ENCODE measurements at regions not wholly inside any gene's neighbourhood (a gene's known extent, or its start where the extent isn't known, plus 50 kb on each side); places are given as distances from the start of the nearest gene placed in this dataset.
A peak's percentile ranks its signal among the peaks of the same experiment; 100 is the strongest.

DNA sequence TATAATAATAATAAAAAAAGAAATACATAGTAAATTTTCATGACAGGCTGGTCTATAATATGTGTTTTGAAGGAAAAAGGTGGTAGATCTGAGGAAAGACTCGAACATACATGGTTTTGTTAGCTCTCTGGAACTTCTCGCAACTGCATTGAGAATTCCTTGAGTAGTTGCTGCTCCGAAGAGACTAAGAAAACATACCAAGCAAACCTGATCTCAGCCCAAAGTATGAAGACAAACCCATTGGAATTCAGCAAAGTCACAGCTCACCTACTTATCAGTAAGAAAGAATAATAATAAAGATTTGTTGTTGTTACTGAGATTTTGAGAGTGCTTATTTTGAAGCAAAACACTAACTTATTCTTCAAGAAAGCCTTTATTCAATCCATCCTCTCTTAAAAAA, 1107.1 kb upstream of the EYS start:
- DNase-seq (ENCODE audit: low spot score) = no peak

DNA sequence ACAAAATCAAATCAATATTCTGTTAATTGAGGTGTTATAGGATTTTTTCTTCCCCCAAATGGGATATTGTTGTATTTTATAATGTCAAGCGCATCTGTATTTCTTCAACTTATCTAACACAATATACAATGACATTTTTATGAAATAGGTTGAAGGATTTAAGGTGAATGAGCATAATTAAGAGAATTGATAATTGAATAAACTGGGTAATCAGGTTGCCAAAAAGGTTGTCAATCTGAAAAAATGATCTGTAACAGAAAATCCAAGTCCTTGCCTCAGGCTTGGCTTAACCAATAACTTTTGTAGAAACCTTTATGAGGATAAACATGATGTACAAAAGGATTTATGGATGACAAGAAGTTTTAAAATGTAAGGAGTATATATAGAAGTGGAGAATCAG, 1101.7 kb upstream of the EYS start:
- no peak for DNase-seq (ENCODE audit: low spot score)

DNA sequence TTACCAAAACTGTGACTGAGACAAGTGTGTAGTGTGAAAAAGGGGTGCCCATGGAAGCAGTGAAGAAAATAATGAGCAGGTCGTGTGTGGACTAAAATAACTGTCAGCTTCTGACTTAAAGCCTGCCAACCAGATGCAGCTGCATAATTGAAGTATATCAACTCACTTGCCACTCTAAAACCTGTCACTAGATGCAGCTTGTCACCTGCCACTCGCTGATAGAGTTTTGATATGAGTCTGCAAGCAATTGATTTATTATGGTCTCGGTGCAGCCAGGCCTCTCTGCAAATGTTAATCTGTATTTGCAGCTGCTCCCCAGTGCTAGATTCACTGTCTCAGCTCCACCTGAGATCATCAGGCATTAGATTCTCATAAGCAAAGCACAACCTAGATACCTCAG, 1090.0 kb upstream of the EYS start:
- no peak for DNase-seq (ENCODE audit: low spot score)

DNA sequence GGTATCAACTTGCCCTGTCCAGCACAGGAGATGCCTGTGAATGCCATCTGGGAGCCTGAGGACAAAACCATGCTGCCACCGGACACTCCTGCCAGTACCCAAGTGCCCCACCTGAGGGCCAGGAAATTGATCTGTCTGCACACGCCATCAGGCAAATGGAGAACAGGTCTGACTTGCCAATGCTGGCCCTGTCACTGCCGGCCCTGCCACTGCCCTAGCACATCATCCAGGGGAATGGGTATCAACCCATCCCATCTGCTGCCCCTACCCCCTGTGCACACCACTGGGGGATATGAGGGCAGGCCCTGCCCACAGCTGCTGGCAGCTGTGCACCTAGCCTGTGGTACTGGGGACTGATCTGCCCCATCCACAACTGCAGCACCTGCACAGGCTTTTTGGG, 1081.6 kb upstream of the EYS start:
- no peak for DNase-seq (ENCODE audit: low spot score)

DNA sequence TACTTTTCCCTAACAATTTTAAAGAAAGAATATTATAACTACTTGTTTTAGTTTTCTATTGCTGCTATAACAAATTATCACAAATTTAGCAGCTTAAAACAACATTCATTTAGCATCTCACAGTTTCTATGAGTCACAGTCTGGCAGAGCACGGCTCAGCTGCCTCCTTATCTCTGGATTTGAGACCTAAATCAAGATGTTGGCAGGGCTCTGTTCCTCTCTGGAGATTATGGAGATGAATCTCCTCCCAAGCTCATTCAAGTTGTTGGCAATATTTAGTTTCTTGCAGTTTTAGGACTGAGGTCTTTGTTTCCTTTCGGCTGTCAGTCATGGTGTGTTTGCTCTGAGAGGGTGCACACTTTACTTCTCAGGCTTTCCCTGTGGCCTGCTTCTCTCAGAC, 1065.8 kb upstream of the EYS start:
- no peak for DNase-seq (ENCODE audit: low spot score)

DNA sequence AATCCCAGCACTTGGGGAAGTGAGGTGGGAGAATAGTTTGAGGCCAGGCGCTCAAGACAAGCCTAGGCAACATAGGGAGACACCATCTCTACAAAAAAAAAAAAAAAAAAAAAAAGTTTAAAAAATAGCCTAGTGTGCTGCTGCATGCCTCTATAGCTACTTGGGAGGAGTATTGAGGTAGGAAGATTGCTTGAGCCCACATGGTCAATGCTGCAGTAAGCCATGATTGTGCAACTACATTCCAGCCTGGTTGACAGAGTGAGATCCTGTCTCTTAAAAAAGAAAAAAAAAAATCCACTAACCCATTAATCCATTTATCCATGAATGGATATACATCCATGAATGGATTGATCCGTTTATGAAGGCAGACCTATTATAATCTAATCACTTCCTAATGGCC, 1064.6 kb upstream of the EYS start:
- no peak for DNase-seq (ENCODE audit: low spot score)

DNA sequence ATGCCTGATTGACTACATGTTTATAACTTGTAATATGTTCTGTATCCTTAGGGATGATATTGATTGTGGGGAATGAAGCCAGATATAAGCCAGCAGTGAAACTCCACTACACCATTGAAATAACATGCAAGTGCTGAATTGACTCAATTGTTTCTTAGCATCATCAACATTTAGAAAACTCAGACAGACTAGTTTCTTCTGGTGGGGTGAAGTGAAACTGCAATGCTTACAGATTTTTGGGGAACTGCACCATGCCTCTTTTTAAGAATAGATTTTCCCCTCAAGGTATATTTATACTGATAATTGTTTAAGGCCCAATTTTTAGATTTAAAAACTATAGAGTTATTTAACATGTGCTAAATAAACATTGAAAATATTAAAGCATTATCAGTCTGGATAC, 1044.6 kb upstream of the EYS start:
- DNase-seq (ENCODE audit: low spot score) = no peak

DNA sequence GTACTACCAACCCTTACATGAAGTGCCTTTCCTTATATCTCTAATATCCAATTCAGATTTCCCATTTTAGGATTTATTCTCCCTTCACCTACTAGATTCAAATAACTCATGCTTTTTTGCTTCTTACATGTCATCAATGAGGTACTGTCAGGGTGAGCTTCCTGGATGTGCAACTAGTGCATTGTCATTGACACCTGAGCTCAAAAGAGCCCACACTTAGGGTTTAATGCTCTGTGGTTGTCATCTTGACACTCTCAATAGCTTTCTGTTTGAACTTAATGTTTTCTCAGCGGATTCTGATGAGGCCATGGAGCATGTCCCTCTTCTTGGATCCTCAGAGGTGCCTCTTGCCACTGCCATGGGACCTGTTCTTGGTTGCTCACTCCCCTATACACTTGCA, 1033.3 kb upstream of the EYS start:
- no peak for DNase-seq (ENCODE audit: low spot score)

DNA sequence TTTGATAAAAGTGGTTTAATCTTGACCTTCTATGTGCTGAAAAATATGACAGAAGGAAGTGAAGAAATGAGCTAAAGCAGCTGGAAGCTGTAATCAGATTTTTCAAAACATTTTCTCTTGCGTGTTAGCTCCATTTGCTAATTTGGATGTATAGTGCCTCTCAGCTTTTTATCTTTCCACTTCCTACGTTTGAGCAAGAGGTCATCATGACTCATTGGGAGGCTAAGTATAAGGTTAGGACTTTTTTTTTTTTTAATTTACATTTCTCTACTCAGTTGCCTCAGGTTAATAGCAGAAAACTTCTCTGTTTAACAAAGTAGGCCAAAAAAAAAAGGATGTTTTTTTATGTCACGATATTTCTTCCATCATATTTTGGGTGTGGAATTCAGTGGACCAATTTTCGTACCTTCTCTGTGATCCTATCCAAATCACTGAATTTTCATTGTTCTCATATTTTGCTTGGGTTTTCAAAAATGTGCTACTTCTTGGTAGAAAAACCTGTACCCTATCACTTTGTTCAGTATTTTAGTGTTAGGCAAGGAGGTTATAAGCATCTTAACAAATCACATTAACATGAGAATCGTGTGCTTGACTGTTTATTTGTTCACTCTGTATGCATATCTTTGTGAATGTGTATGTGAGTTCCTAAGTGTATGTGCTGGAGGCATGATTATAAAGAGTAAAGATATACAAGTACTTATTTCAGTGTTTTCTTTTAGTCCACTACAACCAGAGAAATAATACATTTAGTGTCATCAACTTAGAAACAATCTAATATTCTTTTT, 1028.3 kb upstream of the EYS start:
- no peak for DNase-seq (ENCODE audit: low spot score)

DNA sequence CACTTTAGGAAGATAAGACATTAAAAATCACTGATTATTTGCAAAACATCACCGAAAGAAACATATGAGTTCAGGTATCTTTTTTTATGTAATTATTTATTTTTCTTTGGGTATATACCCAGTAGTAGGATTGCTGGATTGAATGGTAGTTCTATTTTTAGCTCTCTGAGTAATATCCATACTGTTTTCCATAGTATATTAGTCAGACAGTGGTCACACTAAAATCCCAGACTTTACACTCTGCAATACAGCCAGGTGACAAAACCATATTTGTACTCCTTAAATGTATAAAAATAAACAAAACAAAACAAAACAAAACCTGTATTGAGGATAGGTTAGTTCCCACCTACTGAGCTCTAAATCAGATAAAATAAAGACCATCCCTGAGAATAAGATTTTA, 1024.3 kb upstream of the EYS start:
- DNase-seq (ENCODE audit: low spot score) = no peak

DNA sequence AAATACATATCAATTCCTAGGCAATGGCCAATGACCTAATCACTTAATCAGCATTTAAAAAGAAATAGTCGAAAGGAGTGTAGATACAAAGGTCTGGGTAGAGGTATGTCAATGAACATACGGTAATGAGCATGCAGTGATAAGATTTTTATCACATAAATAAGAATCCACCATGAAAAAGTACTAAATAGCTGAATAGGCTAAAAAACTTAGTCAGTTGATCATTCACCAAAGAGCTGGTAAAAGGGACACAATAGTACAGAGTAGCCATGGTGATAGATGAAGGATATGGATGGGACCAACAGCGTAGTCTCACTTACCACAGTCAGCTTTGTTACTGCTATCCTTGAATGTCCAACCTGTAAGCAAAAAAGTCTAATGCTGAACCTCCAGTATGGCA, 1018.6 kb upstream of the EYS start:
- DNase-seq (ENCODE audit: low spot score) = no peak

DNA sequence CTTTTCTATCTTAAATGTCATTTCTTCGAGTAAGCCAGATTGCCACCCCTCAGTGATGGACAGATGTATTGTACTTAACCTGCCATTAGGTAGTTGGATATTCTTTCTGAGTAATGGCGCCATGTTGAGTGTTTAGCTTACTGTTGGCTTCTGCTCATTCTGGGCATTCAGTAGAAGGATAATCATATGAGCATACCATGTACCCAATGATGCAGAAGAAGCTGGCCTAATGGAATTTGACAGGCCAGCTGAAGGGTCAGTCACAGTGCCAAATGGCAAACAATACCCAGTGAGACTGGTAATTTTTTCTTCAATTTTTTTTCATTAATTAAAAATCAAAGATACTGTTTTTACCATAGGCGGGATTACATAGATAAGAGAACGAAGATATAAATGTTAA, 1010.8 kb upstream of the EYS start:
- no peak for DNase-seq (ENCODE audit: low spot score)

DNA sequence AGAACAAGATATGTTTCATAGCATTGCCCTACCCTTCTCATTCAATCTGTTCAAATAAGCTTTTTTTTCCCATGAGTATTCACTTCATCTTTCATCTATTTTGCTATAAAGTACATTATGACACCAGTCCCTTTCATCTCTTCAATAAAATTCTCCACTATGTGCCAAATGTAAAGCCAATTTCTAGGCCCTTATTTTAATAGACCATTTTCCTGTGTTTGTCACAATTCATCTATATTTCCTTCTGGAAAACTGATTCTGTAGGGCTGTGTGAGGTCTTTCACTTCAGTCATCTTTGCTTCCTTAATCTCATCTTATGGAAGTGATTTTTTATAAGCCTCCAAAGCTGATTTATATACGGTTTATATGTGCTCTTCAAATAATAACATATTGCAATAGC, 992.4 kb upstream of the EYS start:
- no peak for DNase-seq (ENCODE audit: low spot score)

DNA sequence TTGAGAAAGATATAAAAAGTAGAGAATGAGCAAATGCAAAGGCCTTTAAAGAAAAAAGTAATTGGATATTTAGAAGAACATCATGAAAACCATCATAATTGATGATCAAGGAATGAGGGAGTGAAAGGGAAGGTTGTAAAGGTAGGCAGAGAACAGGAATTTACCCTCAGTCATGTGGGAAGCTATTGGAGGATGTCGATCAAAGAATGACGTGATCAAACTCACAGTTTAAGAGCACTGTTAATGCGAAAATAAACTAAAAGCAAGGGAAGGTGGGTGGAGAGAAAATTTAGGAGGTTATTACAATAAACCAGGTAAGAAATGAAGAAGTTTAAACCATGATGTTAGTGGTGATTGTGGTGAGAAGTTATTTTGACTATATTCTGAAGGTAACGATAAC, 982.6 kb upstream of the EYS start:
- no peak for DNase-seq (ENCODE audit: low spot score)

DNA sequence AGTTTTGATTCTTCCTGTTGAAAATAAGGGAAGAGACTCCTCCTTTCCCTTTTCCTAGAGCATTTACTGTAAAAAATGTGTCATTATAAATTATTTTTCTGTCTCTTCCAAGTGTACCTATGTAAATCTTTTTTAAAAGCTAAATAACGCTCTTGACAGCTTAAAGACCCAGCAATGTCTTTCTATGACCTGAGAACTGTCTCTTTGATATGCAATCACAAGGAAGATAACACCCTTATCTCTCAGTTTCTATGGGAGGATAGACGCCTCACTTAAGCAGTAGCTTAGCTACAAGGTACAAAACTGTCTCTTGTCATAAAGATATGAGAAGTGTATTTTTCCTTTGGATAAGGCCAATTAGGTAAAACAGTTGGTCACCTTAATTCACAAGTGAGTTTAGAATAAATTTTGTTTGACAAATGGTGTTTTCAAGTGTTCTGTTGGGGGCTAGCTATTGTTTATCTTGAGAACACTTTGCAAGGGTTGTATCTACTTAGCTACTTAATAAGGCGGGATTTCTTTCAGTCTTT, 980.6 kb upstream of the EYS start:
- no peak for DNase-seq (ENCODE audit: low spot score)

DNA sequence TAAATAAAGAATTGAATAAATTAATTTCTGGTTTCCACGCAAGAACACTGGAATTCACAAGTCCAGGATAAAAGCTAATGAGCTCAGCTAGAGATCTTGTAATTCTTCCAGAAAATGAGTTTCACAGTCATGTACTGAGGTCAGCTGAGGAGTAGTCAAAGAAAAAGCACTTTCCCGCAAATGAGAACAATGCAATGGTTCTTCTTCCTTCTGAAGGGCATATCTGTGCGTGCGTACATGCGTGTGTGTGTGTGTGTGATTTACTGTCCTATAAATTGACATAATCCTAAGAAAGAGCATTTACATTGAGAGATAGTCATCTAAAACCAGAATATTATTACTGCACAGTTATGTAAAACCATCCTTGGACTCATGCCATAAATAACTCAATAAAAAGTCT, 968.9 kb upstream of the EYS start:
- no peak for DNase-seq (ENCODE audit: low spot score)

DNA sequence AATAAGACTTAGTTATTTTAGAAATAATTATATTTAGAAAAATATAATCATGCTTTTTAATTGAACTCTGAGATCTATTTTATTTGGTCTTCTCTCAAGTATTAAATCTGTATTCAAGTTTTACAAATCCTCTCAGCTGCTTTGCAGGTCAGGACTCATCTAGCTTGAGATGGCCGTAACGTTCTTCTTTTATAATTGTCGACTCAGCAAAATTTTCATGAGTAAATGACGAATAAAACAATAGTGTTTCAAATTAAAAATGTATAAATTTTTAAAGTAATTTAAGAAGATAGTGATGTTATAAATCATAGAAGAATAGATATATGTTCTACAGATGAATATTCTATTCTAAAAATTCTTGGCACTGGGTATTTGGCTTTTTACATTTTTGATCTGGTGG, 957.1 kb upstream of the EYS start:
- no peak for DNase-seq (ENCODE audit: low spot score)

DNA sequence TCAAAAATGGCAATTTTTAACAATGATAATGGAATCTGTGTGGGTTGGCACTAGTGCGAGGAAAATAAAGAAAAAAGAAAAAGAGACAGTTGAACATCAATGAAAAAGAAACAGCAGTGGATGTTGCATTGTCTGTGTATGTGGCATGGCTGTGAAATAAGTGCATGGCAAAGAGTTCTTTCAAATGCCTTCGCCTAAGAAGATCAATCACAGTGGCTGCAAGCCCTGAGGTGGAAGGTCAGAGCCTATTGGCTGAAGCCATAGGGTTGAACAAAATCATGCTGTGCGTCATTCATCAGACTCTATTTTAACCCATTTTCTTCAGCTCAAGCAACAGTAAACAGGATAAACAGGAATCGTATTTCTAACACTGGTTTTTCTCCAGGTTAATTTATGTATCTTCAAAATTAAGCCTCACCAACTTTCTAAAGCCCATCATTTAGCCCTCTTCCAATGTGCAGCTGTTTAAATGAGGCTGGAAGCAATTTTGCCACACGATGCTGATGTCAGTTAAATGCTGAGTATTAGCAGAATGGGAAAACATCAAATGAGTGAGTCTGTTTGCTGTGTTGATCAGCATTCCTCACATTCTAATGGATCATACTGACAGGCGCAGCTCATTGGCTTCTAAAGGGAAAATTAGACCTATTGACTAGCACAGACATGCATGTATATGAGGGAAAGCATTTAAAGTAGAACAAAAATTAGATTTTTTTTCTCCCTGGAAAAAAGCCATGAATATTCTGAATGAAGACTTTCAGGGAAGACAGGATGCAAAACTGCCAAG, 955.9 kb upstream of the EYS start:
- peak; percentile 58 for DNase-seq (ENCODE audit: low spot score)

DNA sequence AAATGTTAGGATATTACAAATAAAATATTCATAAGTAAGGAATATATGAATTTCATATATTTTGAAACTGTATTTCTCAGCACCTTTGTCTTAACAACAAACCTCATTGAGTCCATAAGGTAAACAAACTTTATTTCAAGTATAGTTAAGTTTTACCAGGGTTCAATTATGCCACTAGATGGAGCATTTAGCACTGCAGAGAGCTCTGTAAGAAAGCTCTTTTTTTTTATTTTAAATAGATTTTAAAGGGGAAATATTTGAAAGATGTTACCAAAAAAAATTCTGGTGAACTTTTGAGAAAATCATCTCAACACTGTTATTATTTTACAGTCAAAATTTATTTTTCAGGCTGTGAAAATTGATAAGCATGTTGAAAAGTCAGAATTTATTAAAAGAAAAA, 955.2 kb upstream of the EYS start:
- DNase-seq (ENCODE audit: low spot score) = no peak

DNA sequence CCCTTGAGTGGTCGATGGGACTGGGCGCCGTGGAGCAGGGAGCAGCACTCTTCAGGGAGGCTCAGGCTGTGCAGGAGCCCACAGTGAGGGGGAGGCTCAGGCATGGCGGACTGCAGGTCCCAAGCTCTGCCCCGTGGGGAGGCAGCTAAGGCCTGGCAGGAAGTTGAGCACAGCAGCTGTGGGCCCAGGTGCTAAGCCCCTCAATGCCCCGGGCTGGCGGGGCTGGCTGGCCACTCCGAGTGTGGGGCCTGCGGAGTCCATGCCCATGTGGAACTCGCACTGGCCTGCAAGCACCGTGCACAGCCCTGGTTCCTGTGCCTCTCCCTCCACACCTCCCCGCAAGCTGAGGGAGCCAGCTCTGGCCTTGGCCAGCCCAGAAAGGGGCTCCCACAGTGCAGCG, 948.4 kb upstream of the EYS start:
- no peak for DNase-seq (ENCODE audit: low spot score)

DNA sequence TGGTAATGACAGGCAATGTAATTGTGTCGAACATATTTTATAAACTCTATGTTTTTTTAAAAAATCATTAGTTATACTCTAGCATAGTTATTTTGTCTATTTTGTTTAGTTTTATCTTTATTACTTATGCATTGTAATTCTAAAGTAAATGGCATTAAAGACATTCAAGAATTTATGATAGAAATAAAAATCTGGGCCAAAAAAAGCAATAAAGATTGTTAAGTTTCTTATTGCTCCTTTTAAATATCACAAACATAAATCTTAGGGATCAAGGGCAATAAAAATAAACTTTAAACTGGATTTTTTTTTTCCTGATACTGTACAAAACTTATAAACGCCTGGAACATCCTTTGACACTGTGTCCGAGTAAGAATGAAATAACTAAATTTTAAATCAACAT, 931.5 kb upstream of the EYS start:
- DNase-seq (ENCODE audit: low spot score) = no peak

DNA sequence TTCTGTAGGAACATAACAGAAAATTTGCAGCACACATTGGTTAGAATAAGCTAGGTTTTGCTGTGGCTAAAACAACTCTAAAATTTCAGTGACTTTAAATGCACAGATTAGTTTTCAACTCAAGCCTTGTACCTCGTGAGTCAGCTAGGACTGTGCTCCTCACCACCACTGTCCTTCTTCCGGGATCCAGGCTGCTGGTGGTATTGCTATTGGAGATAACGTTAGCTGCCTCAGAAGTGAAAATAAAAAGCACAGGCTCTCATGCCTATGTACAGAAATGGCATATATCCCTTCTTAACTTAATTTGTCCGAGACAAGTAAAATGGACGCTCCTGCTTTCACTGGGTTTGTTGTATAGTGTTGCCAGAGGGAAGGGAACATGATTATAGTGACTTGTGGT, 931.1 kb upstream of the EYS start:
- DNase-seq (ENCODE audit: low spot score) = no peak

DNA sequence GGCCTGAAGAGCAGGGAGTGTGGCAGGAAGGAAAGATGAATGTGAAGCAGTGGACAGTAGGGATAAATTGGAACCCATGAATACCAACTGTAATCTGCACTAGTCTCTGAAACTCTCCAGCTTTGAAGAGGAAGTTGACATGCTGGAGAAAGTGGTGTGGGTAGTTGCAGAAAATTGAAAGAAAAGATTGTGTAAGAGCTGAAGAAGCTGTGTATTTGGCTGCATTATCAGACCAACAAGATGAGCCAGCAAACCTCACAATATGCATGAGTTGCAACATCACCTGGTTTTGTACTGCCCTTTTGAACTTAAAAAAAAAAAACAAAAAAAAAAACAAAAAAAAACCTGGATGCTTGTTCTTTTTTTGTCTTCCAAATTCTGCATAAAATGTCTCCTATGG, 921.9 kb upstream of the EYS start:
- DNase-seq (ENCODE audit: low spot score) = no peak

DNA sequence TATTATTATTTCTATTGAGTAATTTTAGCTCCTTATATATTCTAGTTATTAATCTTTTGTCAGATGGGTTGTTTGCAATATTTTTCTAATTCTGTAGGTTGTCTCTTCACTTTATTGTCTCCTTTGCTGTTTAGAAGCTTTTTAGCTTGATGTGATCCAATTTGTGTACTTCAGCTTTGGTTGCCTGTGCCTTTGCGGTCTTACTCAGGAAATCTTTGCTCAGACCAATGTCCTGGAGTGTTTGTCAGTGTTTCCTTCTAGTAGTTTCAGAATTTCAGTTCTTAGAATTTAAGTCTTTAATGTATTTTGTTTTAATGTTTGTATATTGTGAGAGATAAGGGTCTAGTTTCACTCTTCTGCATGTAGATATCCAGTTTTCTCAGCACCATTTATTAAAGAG, 916.0 kb upstream of the EYS start:
- no peak for DNase-seq (ENCODE audit: low spot score)

Data from ecto neural progenitor cell (in vitro differentiated cells).